ENCODE measurements at regions not wholly inside any gene's neighbourhood (a gene's known extent, or its start where the extent isn't known, plus 50 kb on each side); places are given as distances from the start of the nearest gene placed in this dataset.
"Not testable (repeated sequence)": the region's sequence is repeated elsewhere in the genome, so short reads cannot be mapped to it uniquely, and the experiment has no call there.

DNA sequence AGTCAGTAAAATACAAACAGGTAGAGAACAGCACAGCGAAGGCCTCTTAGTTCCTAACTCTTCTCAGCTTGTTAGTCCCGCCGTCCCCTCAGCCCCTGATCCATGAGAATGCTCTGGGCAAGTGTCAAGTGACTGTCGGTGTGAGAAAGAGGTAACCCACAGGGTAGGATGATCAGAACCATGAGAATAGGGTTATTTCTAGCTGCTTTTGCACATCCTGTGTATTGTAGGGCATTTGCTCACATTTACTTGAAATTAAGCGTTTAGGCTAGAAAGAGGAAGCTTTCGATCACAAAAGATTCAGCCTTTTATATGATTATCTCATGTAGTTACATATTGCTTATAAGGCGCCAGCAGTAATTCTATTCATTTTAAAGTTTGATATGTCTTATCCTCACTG, 103.0 kb upstream of the PDE10A start:
- H3K9me3 Mint-ChIP-seq (ENCODE audit: unreplicated experiment): no peaks in the 10 kb centered on the region
- no peaks in the 10 kb centered on the region for H3K36me3 Mint-ChIP-seq (ENCODE audit: low read depth, unreplicated experiment)
- H3K27me3 Mint-ChIP-seq (ENCODE audit: unreplicated experiment): peaks cover 7% of the 10 kb centered on the region
- H3K4me1 Mint-ChIP-seq (ENCODE audit: unreplicated experiment): peaks cover 15% of the 10 kb centered on the region
- H3K4me3 Mint-ChIP-seq (ENCODE audit: unreplicated experiment): no peak overlapping the region
- peak overlapping the region; percentile 78 for H3K27ac Mint-ChIP-seq (ENCODE audit: unreplicated experiment)
- TF ChIP-seq, protein P1, sequence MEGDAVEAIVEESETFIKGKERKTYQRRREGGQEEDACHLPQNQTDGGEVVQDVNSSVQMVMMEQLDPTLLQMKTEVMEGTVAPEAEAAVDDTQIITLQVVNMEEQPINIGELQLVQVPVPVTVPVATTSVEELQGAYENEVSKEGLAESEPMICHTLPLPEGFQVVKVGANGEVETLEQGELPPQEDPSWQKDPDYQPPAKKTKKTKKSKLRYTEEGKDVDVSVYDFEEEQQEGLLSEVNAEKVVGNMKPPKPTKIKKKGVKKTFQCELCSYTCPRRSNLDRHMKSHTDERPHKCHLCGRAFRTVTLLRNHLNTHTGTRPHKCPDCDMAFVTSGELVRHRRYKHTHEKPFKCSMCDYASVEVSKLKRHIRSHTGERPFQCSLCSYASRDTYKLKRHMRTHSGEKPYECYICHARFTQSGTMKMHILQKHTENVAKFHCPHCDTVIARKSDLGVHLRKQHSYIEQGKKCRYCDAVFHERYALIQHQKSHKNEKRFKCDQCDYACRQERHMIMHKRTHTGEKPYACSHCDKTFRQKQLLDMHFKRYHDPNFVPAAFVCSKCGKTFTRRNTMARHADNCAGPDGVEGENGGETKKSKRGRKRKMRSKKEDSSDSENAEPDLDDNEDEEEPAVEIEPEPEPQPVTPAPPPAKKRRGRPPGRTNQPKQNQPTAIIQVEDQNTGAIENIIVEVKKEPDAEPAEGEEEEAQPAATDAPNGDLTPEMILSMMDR (IDR thresholded peaks at IDR 0.05; ENCODE audit: unreplicated experiment): no peak
- no peak for DNase-seq (ENCODE audit: low spot score)

DNA sequence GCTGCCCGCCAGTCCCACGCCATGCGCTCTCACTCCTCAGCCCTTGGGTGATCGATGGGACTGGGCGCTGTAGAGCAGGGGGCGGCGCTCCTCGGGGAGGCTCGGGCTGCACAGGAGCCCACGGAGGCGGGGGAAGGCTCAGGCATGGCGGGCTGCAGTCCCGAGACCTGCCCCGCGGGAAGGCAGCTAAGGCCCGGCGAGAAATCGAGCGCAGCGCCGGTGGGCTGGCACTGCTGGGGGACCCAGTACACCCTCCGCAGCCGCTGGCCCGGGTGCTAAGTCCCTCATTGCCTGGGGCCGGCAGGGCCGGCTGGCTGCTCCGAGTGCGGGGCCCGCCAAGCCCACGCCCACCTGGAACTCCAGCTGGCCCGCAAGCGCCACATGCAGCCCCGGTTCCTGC, 102.2 kb upstream of the PDE10A start:
- not testable (repeated sequence) for H3K4me3 Mint-ChIP-seq (ENCODE audit: unreplicated experiment); H3K9me3 Mint-ChIP-seq (ENCODE audit: unreplicated experiment); H3K27me3 Mint-ChIP-seq (ENCODE audit: unreplicated experiment); H3K27ac Mint-ChIP-seq (ENCODE audit: unreplicated experiment); H3K36me3 Mint-ChIP-seq (ENCODE audit: low read depth, unreplicated experiment); DNase-seq (ENCODE audit: low spot score)
- H3K4me1 Mint-ChIP-seq (ENCODE audit: unreplicated experiment): peaks cover 15% of the 10 kb centered on the region

DNA sequence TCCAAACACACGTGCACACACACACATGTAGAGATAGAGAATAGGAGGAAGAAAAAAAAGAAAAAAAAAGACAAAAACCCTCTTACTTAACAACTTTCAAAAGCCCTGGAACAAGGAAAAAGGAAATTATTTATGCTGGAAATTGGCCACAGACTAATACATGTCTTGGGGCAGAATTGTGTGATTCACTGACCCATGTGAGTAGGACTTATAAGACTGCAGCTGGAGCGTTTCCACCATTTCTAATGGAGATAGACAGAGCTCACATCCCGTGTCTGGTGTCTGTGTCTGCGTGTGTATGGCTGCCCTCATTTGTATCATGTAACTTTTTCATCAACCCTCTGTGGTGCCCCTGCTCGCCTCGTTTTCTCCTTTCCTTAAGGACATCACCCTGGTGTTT, 99.8 kb upstream of the PDE10A start:
- Mint-ChIP-seq H3K27me3 (ENCODE audit: unreplicated experiment) (peaks cover 5% of the 10 kb centered on the region), H3K27ac (ENCODE audit: unreplicated experiment) (no peak overlapping the region), H3K4me1 (ENCODE audit: unreplicated experiment) (peaks cover 12% of the 10 kb centered on the region), H3K4me3 (ENCODE audit: unreplicated experiment) (no peak overlapping the region), H3K36me3 (ENCODE audit: low read depth, unreplicated experiment) (no peaks in the 10 kb centered on the region), H3K9me3 (ENCODE audit: unreplicated experiment) (no peaks in the 10 kb centered on the region)
- DNase-seq (ENCODE audit: low spot score): no peak
- TF ChIP-seq, protein P1 (IDR thresholded peaks at IDR 0.05; ENCODE audit: unreplicated experiment): no peak

DNA sequence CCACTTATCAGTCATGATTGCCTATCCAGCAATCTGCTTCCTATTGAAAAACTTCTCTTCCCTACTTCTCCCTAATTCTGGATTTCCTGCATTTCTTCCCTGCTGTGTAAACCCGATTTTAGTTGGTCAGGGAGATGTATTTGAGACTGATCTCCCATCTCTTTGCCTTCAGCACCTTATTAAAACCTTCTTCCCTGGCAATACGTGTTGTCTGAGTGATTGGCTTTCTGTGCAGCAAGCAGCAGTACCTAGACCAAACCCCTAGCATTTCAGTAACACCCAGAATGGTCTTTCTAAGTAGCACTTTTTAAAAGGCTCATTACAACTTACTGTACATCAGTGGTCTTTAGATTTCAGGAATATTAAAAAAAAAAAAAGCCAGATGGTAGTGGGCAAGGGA, 99.1 kb upstream of the PDE10A start:
- TF ChIP-seq, protein P1 (IDR thresholded peaks at IDR 0.05; ENCODE audit: unreplicated experiment): no peak
- H3K4me1 Mint-ChIP-seq (ENCODE audit: unreplicated experiment): peaks cover 9% of the 10 kb centered on the region
- no peak overlapping the region for H3K27ac Mint-ChIP-seq (ENCODE audit: unreplicated experiment)

DNA sequence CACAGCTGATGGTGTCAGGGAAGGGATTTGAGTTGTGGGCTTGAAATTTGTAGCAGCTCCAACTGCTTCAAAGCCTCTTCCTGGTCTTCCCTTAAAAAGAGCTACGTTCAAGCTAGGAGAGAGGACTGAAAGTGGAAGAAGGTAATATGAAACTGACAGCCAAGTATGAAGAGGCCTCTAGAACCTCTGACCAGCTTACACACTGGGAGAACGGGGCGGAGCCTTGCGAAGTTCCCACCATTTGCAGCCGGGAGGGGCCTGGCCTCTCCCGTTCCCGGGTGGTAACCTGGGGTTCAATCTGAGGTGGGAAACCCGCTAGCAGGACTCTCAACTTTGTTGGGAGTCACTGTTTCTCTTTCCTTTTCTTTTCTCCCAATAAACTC, 97.8 kb upstream of the PDE10A start:
- H3K27me3 Mint-ChIP-seq (ENCODE audit: unreplicated experiment): peaks cover 5% of the 10 kb centered on the region
- H3K27ac Mint-ChIP-seq (ENCODE audit: unreplicated experiment): no peak overlapping the region
- no peaks in the 10 kb centered on the region for H3K9me3 Mint-ChIP-seq (ENCODE audit: unreplicated experiment)
- H3K36me3 Mint-ChIP-seq (ENCODE audit: low read depth, unreplicated experiment): no peaks in the 10 kb centered on the region
- TF ChIP-seq, protein P1 (IDR thresholded peaks at IDR 0.05; ENCODE audit: unreplicated experiment): no peak
- H3K4me3 Mint-ChIP-seq (ENCODE audit: unreplicated experiment): no peak overlapping the region
- H3K4me1 Mint-ChIP-seq (ENCODE audit: unreplicated experiment): no peaks in the 10 kb centered on the region
- no peak for DNase-seq (ENCODE audit: low spot score)

More for the DNA sequence above, 99.1 kb upstream of the PDE10A start:
- H3K36me3 Mint-ChIP-seq (ENCODE audit: low read depth, unreplicated experiment): no peaks in the 10 kb centered on the region
- no peaks in the 10 kb centered on the region for H3K9me3 Mint-ChIP-seq (ENCODE audit: unreplicated experiment)
- H3K4me3 Mint-ChIP-seq (ENCODE audit: unreplicated experiment): no peak overlapping the region
- H3K27me3 Mint-ChIP-seq (ENCODE audit: unreplicated experiment): peaks cover 5% of the 10 kb centered on the region
- no peak for DNase-seq (ENCODE audit: low spot score)

Data from endothelial cell (in vitro differentiated cells).